Spinal cord (tissue), 9 donors: ENCODE measurements at regions not wholly inside any gene's neighbourhood (a gene's known extent, or its start where the extent isn't known, plus 50 kb on each side); places are given as distances from the start of the nearest gene placed in this dataset.

Experiments used
- DNase-seq, 6 donors: peaks; one replicate each; pipeline versions ENCODE4 v3.0.0 to v3.0.0-alpha.2; 2013 to 2015; ENCODE audit warnings: low spot score in 6 of 6, low read depth in 4 of 6
- H3K27ac ChIP-seq: one replicate; pipeline ENCODE4 v1.5.1; 2013; ENCODE audit warnings: low read depth, low read length, control low read depth
- H3K27me3 ChIP-seq: one replicate; pipeline ENCODE4 v1.6.1; 2013; ENCODE audit warnings: low read length; ENCODE audit not compliant: control insufficient read depth, insufficient read depth
- H3K36me3 ChIP-seq: one replicate; pipeline ENCODE4 v1.6.1; 2013; ENCODE audit warnings: low read length; ENCODE audit not compliant: control insufficient read depth, insufficient read depth
- H3K4me1 ChIP-seq: one replicate; pipeline ENCODE4 v1.6.1; 2013; ENCODE audit warnings: low read length; ENCODE audit not compliant: control insufficient read depth, insufficient read depth
- H3K4me3 ChIP-seq: one replicate; pipeline ENCODE4 v1.5.1; 2013; ENCODE audit warnings: low read depth, low read length, control low read depth
- H3K9me3 ChIP-seq: one replicate; pipeline ENCODE4 v1.6.1; 2013; ENCODE audit warnings: low read length; ENCODE audit not compliant: control insufficient read depth, insufficient read depth
- WGBS: methylation state at CpG from one replicate; pipeline ENCODE4 v1.1.5; 2013; ENCODE audit warnings: missing lambda C conversion rate; ENCODE audit not compliant: insufficient coverage; 5-methylcytosine and 5-hydroxymethylcytosine counted together
- donor health status: healthy.

DNA sequence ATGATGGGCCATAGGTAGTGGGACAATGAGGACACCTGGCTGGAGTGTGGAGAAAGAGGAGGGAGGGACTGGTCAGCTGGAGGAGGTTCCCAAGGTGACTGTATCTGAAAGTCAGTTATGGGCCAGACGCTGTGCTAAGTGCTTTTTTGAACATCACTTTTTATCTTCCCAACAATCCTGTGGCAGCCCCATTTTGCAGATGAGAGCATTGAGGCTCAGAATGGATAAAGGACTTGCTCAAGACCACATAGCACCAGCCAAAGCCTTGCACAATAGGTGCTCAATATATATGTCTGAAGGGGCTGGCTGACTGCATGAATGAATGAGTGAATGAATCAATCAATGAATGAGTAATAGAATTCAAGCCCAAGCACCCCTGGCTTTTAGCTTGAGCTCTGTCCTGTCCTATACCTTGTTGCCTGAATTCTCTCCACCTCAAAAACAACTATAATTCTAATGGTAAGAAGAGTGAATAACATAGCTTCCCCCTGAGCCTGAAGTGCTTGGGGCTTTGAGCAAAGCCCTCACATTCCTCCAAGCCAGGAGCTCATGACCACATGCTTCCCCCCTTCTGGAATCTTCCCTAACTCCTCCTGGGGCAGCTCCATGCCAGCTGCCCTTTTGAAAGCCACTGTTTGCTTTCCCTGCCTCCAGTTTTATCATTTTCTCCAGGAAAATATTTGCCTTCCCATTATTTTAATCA, 150.9 kb downstream of the RPLP1 start:
- peaks cover under 1% of the 10 kb centered on the region for H3K4me1 ChIP-seq
- H3K36me3 ChIP-seq: no peaks in the 10 kb centered on the region
- H3K27me3 ChIP-seq: peaks cover 11% of the 10 kb centered on the region
- no peaks in the 10 kb centered on the region for H3K9me3 ChIP-seq
- H3K27ac ChIP-seq: no peak overlapping the region
- WGBS: no CpG with 5 or more reads among the region's 1 CpG
- H3K4me3 ChIP-seq: no peak overlapping the region
- no peak for DNase-seq

DNA sequence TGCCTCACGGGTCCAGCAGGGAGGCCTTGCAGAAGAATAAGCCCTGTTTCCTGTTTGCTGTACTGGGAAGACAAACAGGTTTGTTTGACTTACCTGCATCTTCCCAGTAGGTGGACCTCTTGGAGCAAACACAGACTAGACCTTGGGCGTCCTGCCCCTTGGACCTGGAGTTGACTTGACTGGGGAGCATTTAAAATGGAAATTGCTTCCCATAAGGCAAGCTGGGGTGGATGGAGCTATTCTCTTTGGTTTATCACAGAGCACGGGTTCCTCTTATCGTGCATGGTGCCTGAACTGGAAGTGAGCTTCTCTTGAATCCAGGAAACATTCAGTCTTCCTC, 151.4 kb downstream of the RPLP1 start:
- WGBS: 67% methylated on average over 1 of the region's 4 CpGs
- H3K27ac ChIP-seq: no peak overlapping the region
- no peaks in the 10 kb centered on the region for H3K36me3 ChIP-seq
- H3K4me3 ChIP-seq: no peak overlapping the region
- peaks cover 3% of the 10 kb centered on the region for H3K4me1 ChIP-seq
- DNase-seq: peak in 1 of 6 donors; percentile 57
- H3K27me3 ChIP-seq: peaks cover 8% of the 10 kb centered on the region
- H3K9me3 ChIP-seq: no peaks in the 10 kb centered on the region

DNA sequence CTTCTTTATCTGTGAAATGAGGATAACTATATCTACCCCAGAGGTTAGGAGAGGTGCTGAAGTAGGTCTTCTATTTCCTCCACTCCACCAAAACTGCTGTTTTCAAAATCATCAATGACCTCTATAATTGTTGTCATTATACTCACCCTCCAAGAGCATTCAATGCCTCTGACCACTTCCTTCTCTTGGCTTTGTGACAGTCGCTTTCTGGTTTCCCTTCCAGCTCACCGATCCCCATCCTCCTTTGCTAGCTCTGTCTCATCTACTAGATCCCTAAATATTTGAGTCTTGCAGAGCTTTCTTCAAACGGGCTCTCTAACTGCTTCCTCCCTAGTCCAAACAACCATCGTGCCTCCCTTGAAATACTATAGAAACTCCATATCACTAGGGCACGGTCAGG, 153.5 kb downstream of the RPLP1 start:
- peaks cover 3% of the 10 kb centered on the region for H3K4me1 ChIP-seq
- H3K4me3 ChIP-seq: no peak overlapping the region
- no peak for DNase-seq
- H3K9me3 ChIP-seq: no peaks in the 10 kb centered on the region
- H3K27me3 ChIP-seq: peaks cover 5% of the 10 kb centered on the region
- WGBS: 85% methylated on average over 3 of the region's 5 CpGs
- H3K36me3 ChIP-seq: no peaks in the 10 kb centered on the region
- H3K27ac ChIP-seq: no peak overlapping the region

DNA sequence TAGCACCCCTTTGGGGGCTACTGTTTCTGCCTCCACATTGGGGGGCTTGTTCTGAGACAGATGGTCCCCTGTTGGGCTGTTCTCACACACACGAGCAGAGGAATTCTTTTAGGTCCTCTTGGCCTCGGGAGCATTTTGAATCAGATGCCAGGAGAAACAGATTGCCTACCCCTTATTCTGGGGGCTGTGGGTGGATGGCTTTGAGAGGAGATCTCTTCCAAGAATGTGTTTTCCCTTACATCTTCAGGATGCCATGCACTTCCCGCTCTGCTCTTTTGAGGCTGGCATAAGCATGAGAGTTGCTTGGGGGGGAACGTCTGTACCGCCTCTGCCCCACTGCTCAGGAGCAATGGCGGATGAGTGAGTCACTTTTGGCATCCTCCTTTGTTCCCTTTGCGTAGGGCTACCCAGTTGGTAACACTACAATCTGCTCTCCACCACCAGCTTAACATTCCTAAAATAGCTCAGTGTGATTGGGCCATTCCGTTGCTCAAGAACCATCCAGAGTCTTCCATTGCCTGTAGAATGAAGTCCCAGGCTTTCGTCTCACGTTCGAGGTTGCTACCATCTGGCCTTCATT, 154.4 kb downstream of the RPLP1 start:
- peaks cover 3% of the 10 kb centered on the region for H3K4me1 ChIP-seq
- peak in 2 of 6 donors; percentile 14 to 80 for DNase-seq
- peaks cover 5% of the 10 kb centered on the region for H3K27me3 ChIP-seq
- no peak overlapping the region for H3K27ac ChIP-seq
- WGBS: 94% methylated on average over 9 of the region's 11 CpGs
- H3K4me3 ChIP-seq: no peak overlapping the region
- no peaks in the 10 kb centered on the region for H3K9me3 ChIP-seq
- no peaks in the 10 kb centered on the region for H3K36me3 ChIP-seq

DNA sequence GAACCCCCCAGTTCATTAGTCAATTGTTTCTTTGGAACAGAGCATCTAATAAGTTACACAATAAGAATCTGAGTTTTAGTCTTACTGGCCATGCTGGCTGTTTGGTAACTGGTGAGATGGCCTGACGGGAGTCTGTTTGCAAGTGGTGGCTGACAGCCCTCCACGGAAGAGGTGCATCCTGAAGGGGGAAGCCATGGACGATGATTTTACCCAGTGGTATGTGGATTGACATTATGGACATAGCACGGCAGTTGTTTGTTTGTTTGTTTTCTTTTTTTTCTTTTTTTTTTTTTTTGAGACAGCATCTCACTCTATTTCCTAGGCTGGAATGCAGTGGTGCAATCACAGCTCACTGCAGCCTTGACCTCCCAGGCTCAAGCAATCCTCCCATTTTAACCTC, 156.0 kb downstream of the RPLP1 start:
- H3K9me3 ChIP-seq: no peaks in the 10 kb centered on the region
- DNase-seq: no peak
- peaks cover 3% of the 10 kb centered on the region for H3K4me1 ChIP-seq
- no CpG with 5 or more reads among the region's 4 CpGs for WGBS
- H3K4me3 ChIP-seq: no peak overlapping the region
- H3K27ac ChIP-seq: no peak overlapping the region
- H3K27me3 ChIP-seq: peaks cover 5% of the 10 kb centered on the region
- H3K36me3 ChIP-seq: no peaks in the 10 kb centered on the region

DNA sequence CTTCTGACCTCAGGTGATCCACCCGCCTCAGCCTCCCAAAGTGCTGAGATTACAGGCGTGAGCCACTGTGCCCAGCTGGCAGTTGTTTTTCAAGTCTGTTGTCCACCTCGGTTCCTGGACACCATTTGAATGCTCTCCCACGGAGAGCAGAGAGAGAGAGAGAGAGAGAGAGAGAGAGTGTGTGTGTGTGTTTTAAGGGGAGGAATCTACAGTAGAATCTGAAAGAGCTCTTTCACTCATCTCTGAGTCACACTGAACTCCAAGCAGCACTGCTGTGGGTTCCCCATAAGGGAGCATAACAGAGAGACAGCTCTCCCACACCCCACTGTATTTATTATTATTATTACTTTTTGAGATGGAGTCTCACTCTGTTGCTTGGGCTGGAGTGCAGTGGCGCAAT, 156.6 kb downstream of the RPLP1 start:
- Histone ChIP-seq H3K36me3 (no peaks in the 10 kb centered on the region), H3K27me3 (peaks cover 5% of the 10 kb centered on the region), H3K27ac (no peak overlapping the region), H3K4me1 (peaks cover 3% of the 10 kb centered on the region), H3K9me3 (no peaks in the 10 kb centered on the region), H3K4me3 (no peak overlapping the region)
- DNase-seq: peak in 1 of 6 donors; percentile 46
- WGBS: 83% methylated on average over 3 of the region's 5 CpGs

DNA sequence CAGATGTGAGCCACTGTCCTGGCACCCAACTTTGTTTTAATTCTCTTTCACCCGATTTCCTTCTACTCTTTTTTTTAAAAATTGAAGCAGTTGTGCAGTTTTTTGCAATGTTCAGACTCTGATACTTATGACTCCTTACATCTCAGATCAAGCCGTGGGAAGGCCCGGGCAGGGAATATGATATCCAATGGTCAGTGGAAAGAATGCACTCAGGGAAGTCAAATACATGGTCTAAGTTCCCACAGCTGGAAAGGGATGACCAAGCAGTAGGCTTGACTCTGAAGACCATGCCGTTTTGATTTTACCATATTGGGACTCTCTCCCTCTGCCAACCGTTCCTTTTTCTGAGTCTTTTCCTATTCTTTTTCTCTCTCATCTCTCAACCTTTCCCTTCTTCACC, 157.2 kb downstream of the RPLP1 start:
- Histone ChIP-seq H3K4me3 (no peak overlapping the region), H3K9me3 (no peaks in the 10 kb centered on the region), H3K27me3 (peaks cover 5% of the 10 kb centered on the region), H3K27ac (no peak overlapping the region), H3K4me1 (peaks cover 3% of the 10 kb centered on the region), H3K36me3 (no peaks in the 10 kb centered on the region)
- no peak for DNase-seq
- WGBS: 98% methylated on average over 3 of the region's 5 CpGs

DNA sequence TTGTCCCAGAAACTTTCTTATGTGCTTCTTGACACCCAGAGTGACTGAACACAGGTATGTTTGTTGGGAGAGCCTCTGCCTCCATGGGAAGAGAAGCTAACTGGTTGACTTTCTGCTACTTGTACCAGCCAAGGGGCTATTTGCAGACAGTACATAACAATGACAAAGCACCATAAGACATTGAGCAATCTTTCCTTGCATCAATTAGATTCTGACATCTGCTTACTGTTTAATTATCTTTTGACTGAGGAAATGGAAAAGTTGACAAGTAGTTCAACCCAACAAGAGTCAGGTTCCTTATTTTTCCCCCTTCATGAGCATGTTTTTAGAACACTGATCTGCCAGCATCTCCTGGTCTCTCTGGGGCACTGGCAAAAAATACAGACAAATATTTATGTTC, 157.7 kb downstream of the RPLP1 start:
- Histone ChIP-seq H3K4me3 (no peak overlapping the region), H3K27me3 (peaks cover 5% of the 10 kb centered on the region), H3K27ac (no peak overlapping the region), H3K4me1 (peaks cover 3% of the 10 kb centered on the region), H3K36me3 (no peaks in the 10 kb centered on the region), H3K9me3 (no peaks in the 10 kb centered on the region)
- no peak for DNase-seq

DNA sequence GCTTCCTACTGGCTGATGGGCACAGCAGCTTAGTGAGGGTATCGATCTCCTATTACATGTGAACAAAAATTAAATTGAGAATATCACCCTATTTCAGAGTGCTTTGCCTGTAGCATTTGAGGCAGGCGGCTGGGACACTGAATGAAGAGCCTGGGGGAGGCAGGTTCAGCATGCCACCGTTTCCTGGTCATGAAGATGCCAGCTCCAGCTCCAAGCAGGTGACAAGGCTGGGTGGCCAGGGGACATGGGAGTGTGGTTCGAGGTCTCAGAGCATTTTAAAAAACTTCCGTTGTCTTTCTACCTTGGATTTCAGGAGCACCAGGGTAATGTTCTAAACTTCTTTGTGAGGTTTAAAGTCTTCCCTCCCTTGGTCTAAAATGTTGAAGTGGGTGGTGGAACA, 158.2 kb downstream of the RPLP1 start:
- WGBS: 100% methylated on average over 3 of the region's 5 CpGs

DNA sequence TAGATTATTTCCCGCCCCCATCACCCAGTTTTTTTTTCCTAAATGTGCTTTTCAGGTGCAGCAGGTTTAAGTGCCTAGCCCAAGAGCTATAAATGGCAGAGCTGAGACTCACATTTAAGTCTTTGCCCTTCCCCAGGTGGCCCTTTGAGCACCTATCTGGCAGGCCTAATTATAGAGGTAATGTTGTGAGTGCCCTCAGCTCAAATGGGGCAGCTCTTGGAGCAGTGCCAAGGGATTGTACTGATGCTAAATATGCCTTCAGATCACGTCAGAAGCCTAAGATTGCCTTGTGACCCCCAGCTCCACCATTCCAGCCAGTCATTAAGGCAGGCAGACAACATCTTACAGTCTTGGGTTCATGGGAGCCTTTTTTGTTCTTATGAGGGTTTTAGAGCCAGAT, 159.5 kb downstream of the RPLP1 start:
- H3K27me3 ChIP-seq: no peaks in the 10 kb centered on the region
- no peak overlapping the region for H3K4me3 ChIP-seq
- WGBS: 100% methylated on average over 1 of the region's 2 CpGs
- no peaks in the 10 kb centered on the region for H3K9me3 ChIP-seq
- H3K4me1 ChIP-seq: peaks cover 3% of the 10 kb centered on the region
- no peaks in the 10 kb centered on the region for H3K36me3 ChIP-seq
- no peak overlapping the region for H3K27ac ChIP-seq
- DNase-seq: peak in 1 of 6 donors; percentile 28

More for the DNA sequence above, 158.2 kb downstream of the RPLP1 start:
- Histone ChIP-seq H3K27ac (no peak overlapping the region), H3K4me1 (peaks cover 3% of the 10 kb centered on the region), H3K9me3 (no peaks in the 10 kb centered on the region), H3K36me3 (no peaks in the 10 kb centered on the region), H3K4me3 (no peak overlapping the region), H3K27me3 (peaks cover 5% of the 10 kb centered on the region)
- DNase-seq: no peak
